ENCODE measurements at regions not wholly inside any gene's neighbourhood (a gene's known extent, or its start where the extent isn't known, plus 50 kb on each side); places are given as distances from the start of the nearest gene placed in this dataset.

GRCh38 chr9:38319496-38320173 lies 72.9 kb upstream of the ALDH1B1 start (continued):
- TF ChIP-seq ZNF646 (CRISPR knock-in tag; IDR thresholded peaks at IDR 0.05) (no peak), TCF12 (IDR thresholded peaks at IDR 0.05) (no peak), TCF12 (CRISPR knock-in tag; IDR thresholded peaks at IDR 0.05) (no peak), JUNB (CRISPR knock-in tag; IDR thresholded peaks at IDR 0.05; ENCODE audit: borderline replicate concordance) (no peak), ATRX (CRISPR knock-in tag; IDR thresholded peaks at IDR 0.05; ENCODE audit: borderline replicate concordance) (no peak), MXD1 (CRISPR knock-in tag; IDR thresholded peaks at IDR 0.05) (no peak), RXRB (CRISPR knock-in tag; IDR thresholded peaks at IDR 0.05; ENCODE audit: borderline replicate concordance) (no peak), ZNF253 (CRISPR knock-in tag; IDR thresholded peaks at IDR 0.05; ENCODE audit: borderline replicate concordance) (no peak)
